Mesendoderm (in vitro differentiated cells): ENCODE measurements at regions not wholly inside any gene's neighbourhood (a gene's known extent, or its start where the extent isn't known, plus 50 kb on each side); places are given as distances from the start of the nearest gene placed in this dataset.

Source experiments
- DNase-seq: peaks from one replicate; pipeline ENCODE4 v3.0.0; 2013
- H2AK5ac ChIP-seq: 2 replicates; pipeline ENCODE4 v1.6.1; 2013; ENCODE audit warnings: low read length, inconsistent platforms
- H2BK120ac ChIP-seq: 2 replicates; pipeline ENCODE4 v1.6.1; 2013; ENCODE audit warnings: low read depth, mild to moderate bottlenecking, low read length, moderate library complexity, mixed read lengths
- H2BK15ac ChIP-seq: replicated peaks from 2 replicates; pipeline ENCODE4 v1.6.1; 2013; ENCODE audit warnings: low read depth, mild to moderate bottlenecking, moderate library complexity
- H2BK5ac ChIP-seq: 2 replicates; pipeline ENCODE4 v1.6.1; 2013; ENCODE audit warnings: low read length, inconsistent platforms
- H3K18ac ChIP-seq: 2 replicates; pipeline ENCODE4 v1.6.1; 2013; ENCODE audit warnings: mild to moderate bottlenecking, low read length, mixed read lengths
- H3K23ac ChIP-seq: one replicate; pipeline ENCODE4 v1.6.1; 2013; ENCODE audit warnings: low read length
- H3K27ac ChIP-seq: 2 replicates; pipeline ENCODE4 v1.5.1; 2013; ENCODE audit warnings: low read depth, mild to moderate bottlenecking, inconsistent platforms, low read length, moderate library complexity
- H3K27me3 ChIP-seq: 2 replicates; pipeline ENCODE4 v1.6.1; 2013; ENCODE audit warnings: low read length, control low read depth, mild to moderate bottlenecking, inconsistent platforms; ENCODE audit not compliant: insufficient read depth, poor library complexity
- H3K36me3 ChIP-seq: 2 replicates; pipeline ENCODE4 v1.6.1; 2013; ENCODE audit warnings: low read length, inconsistent platforms; ENCODE audit not compliant: control insufficient read depth, insufficient read depth
- H3K4ac ChIP-seq: one replicate; pipeline ENCODE4 v1.6.1; 2013; ENCODE audit warnings: low read depth, mild to moderate bottlenecking, low read length, moderate library complexity
- H3K4me1 ChIP-seq: 2 replicates; pipeline ENCODE4 v1.6.1; 2013; ENCODE audit warnings: low read depth, low read length, inconsistent platforms; ENCODE audit not compliant: control insufficient read depth
- H3K4me2 ChIP-seq: 2 replicates; pipeline ENCODE4 v1.6.1; 2013; ENCODE audit warnings: low read length
- H3K4me3 ChIP-seq: 2 replicates; pipeline ENCODE4 v1.5.1; 2013; ENCODE audit warnings: mild to moderate bottlenecking, low read length
- H3K56ac ChIP-seq: one replicate; pipeline ENCODE4 v1.6.1; 2013; ENCODE audit warnings: low read length
- H3K79me1 ChIP-seq: 2 replicates; pipeline ENCODE4 v1.6.1; 2013; ENCODE audit warnings: low read length, inconsistent platforms
- H3K79me2 ChIP-seq: 2 replicates; pipeline ENCODE4 v1.6.1; 2013; ENCODE audit warnings: mild to moderate bottlenecking, low read length; ENCODE audit not compliant: control insufficient read depth, insufficient read depth
- H3K9ac ChIP-seq: 2 replicates; pipeline ENCODE4 v1.6.1; 2013; ENCODE audit warnings: low read length, inconsistent platforms
- H4K5ac ChIP-seq: one replicate; pipeline ENCODE4 v1.6.1; 2013; ENCODE audit warnings: low read length
- H4K8ac ChIP-seq: one replicate; pipeline ENCODE4 v1.6.1; 2013; ENCODE audit warnings: low read depth, mild to moderate bottlenecking, control low read depth, low read length, moderate library complexity
- WGBS: extraction: QIAGEN DNeasy Blood & Tissue Kit; methylation state at CpG from one replicate; pipeline ENCODE4 v1.1.7; 2013; ENCODE audit warnings: low lambda C conversion rate, missing lambda C conversion rate; ENCODE audit not compliant: insufficient coverage; ENCODE audit errors: extremely low coverage; 5-methylcytosine and 5-hydroxymethylcytosine counted together

GRCh38 chr10:44198096-44198779 lies 186.7 kb downstream of the CXCL12 start:
- H3K4me3 ChIP-seq, result no peak overlapping the region
- no peaks in the 10 kb centered on the region for H3K4me1 ChIP-seq
- H3K27ac ChIP-seq, result no peak overlapping the region
- no peak overlapping the region for H2BK5ac ChIP-seq
- H3K23ac ChIP-seq, result no peak overlapping the region
- no peak overlapping the region for H3K4me2 ChIP-seq
- no peaks in the 10 kb centered on the region for H3K27me3 ChIP-seq
- no peak overlapping the region for H4K8ac ChIP-seq
- no peak overlapping the region for H3K56ac ChIP-seq
- no peak overlapping the region for H2AK5ac ChIP-seq
- H2BK120ac ChIP-seq, result no peak overlapping the region
- no peak overlapping the region for H2BK15ac ChIP-seq
- no peak for DNase-seq
- WGBS, result no CpG with 5 or more reads among the region's 4 CpGs
- no peak overlapping the region for H3K9ac ChIP-seq
- no peaks in the 10 kb centered on the region for H3K79me2 ChIP-seq
- H3K18ac ChIP-seq, result no peak overlapping the region
- H3K36me3 ChIP-seq, result no peaks in the 10 kb centered on the region
- H4K5ac ChIP-seq, result no peak overlapping the region
- no peak overlapping the region for H3K4ac ChIP-seq
- H3K79me1 ChIP-seq, result no peaks in the 10 kb centered on the region

- H3K9ac ChIP-seq, result no peak overlapping the region
- H2AK5ac ChIP-seq, result no peak overlapping the region
- no peak overlapping the region for H3K56ac ChIP-seq
- no peak for DNase-seq
- H2BK120ac ChIP-seq, result no peak overlapping the region
- no peak overlapping the region for H3K18ac ChIP-seq
- H4K8ac ChIP-seq, result no peak overlapping the region
- WGBS, result no CpG with 5 or more reads among the region's 3 CpGs
- H3K23ac ChIP-seq, result no peak overlapping the region
- H3K4me2 ChIP-seq, result no peak overlapping the region
- H3K4me1 ChIP-seq, result no peaks in the 10 kb centered on the region
- H2BK5ac ChIP-seq, result no peak overlapping the region
- H3K27me3 ChIP-seq, result no peaks in the 10 kb centered on the region
- no peak overlapping the region for H4K5ac ChIP-seq
- H3K27ac ChIP-seq, result no peak overlapping the region
- H3K36me3 ChIP-seq, result no peaks in the 10 kb centered on the region
- no peaks in the 10 kb centered on the region for H3K79me1 ChIP-seq
- H3K79me2 ChIP-seq, result no peaks in the 10 kb centered on the region
- no peak overlapping the region for H3K4ac ChIP-seq
- no peak overlapping the region for H2BK15ac ChIP-seq
- no peak overlapping the region for H3K4me3 ChIP-seq
These were observed 187.3 kb downstream of the CXCL12 start for GRCh38 chr10:44197646-44198045.

- no peak overlapping the region for H2BK15ac ChIP-seq
- H3K9ac ChIP-seq, result no peak overlapping the region
- WGBS, result no CpG with 5 or more reads among the region's 5 CpGs
These were observed 188.6 kb downstream of the CXCL12 start for GRCh38 chr10:44196336-44196735.

GRCh38 chr10:44196008-44196320 lies 188.9 kb downstream of the CXCL12 start:
- no peaks in the 10 kb centered on the region for H3K79me1 ChIP-seq
- H3K27me3 ChIP-seq, result no peaks in the 10 kb centered on the region
- no peaks in the 10 kb centered on the region for H3K79me2 ChIP-seq
- H3K4ac ChIP-seq, result no peak overlapping the region
- no CpG with 5 or more reads among the region's 2 CpGs for WGBS
- no peak overlapping the region for H3K56ac ChIP-seq
- H3K27ac ChIP-seq, result no peak overlapping the region
- H3K36me3 ChIP-seq, result no peaks in the 10 kb centered on the region
- no peak overlapping the region for H3K18ac ChIP-seq
- no peak for DNase-seq
- H2BK5ac ChIP-seq, result no peak overlapping the region
- H3K4me1 ChIP-seq, result no peaks in the 10 kb centered on the region
- no peak overlapping the region for H3K23ac ChIP-seq
- no peak overlapping the region for H3K4me3 ChIP-seq
- no peak overlapping the region for H3K9ac ChIP-seq
- H4K8ac ChIP-seq, result no peak overlapping the region
- H2BK15ac ChIP-seq, result no peak overlapping the region
- H2BK120ac ChIP-seq, result no peak overlapping the region
- H4K5ac ChIP-seq, result no peak overlapping the region
- no peak overlapping the region for H3K4me2 ChIP-seq
- H2AK5ac ChIP-seq, result no peak overlapping the region

More at GRCh38 chr10:44196336-44196735, 188.6 kb downstream of the CXCL12 start:
- Histone ChIP-seq H3K4me3 (no peak overlapping the region), H3K18ac (no peak overlapping the region), H2BK120ac (no peak overlapping the region), H2AK5ac (no peak overlapping the region), H3K23ac (no peak overlapping the region), H3K79me1 (no peaks in the 10 kb centered on the region), H3K36me3 (no peaks in the 10 kb centered on the region), H3K27me3 (no peaks in the 10 kb centered on the region), H3K56ac (no peak overlapping the region), H4K5ac (no peak overlapping the region), H3K4ac (no peak overlapping the region), H4K8ac (no peak overlapping the region), H3K4me1 (no peaks in the 10 kb centered on the region), H2BK5ac (no peak overlapping the region), H3K79me2 (no peaks in the 10 kb centered on the region), H3K4me2 (no peak overlapping the region), H3K27ac (no peak overlapping the region)
- no peak for DNase-seq

GRCh38 chr10:44195112-44196007 lies 189.5 kb downstream of the CXCL12 start:
- no peaks in the 10 kb centered on the region for H3K79me2 ChIP-seq
- H3K79me1 ChIP-seq, result no peaks in the 10 kb centered on the region
- no peak overlapping the region for H3K23ac ChIP-seq
- no peaks in the 10 kb centered on the region for H3K36me3 ChIP-seq
- no peak overlapping the region for H4K5ac ChIP-seq
- H2AK5ac ChIP-seq, result no peak overlapping the region
- H3K56ac ChIP-seq, result no peak overlapping the region
- H3K9ac ChIP-seq, result no peak overlapping the region
- H3K4me3 ChIP-seq, result no peak overlapping the region
- H3K4ac ChIP-seq, result no peak overlapping the region
- no peak for DNase-seq
- no peak overlapping the region for H3K18ac ChIP-seq
- H4K8ac ChIP-seq, result no peak overlapping the region
- WGBS, result no CpG with 5 or more reads among the region's 9 CpGs
- no peak overlapping the region for H2BK5ac ChIP-seq
- H3K27me3 ChIP-seq, result no peaks in the 10 kb centered on the region
- no peak overlapping the region for H3K27ac ChIP-seq
- no peak overlapping the region for H2BK15ac ChIP-seq
- no peak overlapping the region for H3K4me2 ChIP-seq
- H3K4me1 ChIP-seq, result no peaks in the 10 kb centered on the region
- no peak overlapping the region for H2BK120ac ChIP-seq
